Stimulated activated CD8-positive, alpha-beta memory T cell treated with anti-CD3 and anti-CD28 coated beads, Interleukin-15, amount 100 ng/mL, for 4 hours (primary cell): ENCODE measurements at regions not wholly inside any gene's neighbourhood (a gene's known extent, or its start where the extent isn't known, plus 50 kb on each side); places are given as distances from the start of the nearest gene placed in this dataset.

Experiments used
- DNase-seq, 2 donors: peaks; one replicate each; pipeline ENCODE4 v3.0.0-alpha.2; 2020; ENCODE audit warnings: low read depth in 2 of 2

DNA sequence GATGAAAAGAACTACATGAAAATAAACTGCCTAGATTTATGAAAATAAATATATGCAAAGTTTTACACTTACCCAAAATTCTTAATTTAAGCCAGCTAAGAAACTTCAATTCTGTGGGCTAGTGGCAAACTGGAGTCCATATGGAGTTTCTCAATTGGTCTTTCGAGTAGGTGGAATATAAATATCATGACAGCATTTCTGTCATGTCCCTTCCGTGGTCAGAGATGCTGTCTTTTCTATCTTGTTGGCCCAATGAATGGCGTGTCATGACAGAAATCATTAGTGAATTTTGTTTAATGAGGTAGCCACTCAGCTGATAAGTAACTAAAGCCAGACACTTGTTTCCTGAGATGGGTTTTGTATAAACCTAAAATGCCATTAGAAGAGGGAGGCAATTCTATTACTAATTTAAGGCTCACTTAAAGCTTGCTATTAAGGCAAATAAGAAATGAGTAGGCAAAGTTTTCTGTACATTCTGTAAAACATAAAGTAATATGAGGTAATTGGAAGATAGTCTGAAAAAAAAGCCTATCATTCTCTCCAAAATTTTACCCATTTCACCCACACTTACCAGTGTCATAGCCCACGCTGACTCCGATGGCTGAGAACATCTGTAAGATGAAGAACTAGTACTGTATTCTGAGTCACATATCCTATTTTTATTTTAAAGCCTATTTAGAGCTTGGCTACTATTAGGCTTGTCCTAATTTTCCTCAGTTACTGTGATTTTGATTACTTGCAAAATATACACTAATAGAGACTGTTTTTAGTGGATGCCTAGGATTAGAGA is 419.3 kb upstream of the MEF2C start:
- DNase-seq = no peak

DNA sequence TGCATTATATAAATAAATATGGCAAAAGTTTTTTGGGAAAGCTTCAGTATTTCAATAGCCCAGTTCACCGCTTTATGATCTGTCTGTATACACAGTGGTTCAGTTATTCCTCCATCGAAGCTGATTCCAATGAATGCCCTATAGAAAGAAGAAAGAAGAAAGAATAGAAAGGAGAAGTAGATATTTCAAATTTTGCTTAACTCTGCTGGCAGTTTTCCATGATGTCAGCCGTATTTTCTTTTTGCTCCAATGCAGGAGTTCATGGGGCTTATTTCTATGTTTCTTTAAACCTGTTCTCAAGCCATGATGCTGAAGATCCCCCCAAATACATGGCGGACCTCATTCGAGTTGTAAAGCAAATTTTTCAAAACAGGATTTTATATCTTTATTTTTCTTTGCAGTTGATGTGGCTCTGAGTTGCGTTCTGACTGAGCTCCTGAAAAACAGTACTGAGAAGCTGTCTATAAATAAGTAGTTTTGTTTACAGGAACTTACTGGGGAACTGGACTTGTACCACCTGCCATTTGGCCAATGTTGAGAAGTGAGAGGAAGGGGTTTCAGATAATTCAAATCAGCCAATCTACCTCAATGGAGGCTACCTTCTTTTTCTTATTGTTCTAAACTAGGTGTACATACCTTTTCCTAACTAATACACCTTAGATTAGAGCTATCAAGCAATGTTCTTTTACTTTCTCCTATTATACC is 418.5 kb upstream of the MEF2C start:
- no peak for DNase-seq

DNA sequence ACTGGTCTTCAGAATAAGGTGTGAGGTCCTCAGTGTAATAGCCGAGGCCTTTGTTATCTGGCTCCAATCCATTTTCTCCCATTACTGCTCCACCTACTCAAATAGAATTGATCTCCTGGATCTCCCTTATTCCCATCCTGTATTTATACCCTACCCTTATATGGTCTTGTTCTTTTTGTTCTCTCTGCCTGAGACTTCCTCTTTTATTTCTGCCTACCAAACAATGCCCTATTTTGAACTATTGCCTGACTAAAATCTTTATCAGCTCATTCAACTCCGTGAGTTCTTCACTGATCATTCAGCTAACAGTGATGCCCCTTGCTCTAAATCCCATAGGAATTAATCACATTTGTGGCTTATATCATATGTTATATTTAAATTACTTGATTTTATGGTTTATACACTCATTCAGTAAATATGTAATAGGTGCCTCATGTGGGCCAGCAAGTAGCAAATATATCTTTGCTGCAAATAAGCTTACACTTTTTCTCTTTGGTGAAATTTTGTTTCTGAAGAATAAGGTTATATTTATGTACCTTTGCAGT is 417.5 kb upstream of the MEF2C start:
- DNase-seq = no peak

DNA sequence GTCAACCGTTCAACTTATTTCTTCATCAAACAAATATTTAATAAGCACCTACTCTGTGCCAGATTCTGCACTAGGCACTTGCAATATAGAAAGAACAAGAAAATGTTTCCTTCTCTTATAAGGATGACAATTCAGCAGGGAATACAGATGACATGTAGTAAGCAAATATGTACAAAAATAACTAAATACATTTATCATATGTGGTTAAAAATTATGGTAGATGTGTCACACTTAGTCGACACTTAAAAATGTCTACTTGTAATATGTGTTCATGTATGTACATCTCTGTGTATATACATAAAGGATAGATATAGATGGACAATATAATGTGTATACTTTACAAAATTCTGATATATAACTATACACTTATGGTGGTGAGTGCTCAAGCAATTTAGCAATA is 417.0 kb upstream of the MEF2C start:
- no peak for DNase-seq

DNA sequence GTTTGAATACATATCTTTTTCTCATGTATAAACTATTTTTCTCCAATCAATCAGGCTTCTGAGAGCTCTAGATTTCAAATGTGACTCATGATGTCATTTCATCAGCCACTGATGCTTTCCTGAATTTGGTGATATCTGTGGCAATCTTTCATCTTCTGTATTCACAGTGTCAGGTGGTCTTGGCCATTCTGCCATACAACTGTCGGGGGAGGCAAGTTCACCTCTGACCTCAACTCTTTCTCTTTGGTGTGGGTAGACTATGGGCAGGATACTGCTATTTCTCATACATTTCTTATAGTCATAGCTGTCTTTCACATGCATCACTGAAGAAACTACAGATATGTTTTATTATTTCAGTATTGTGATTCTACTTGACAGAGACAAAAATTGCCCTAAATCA is 414.1 kb upstream of the MEF2C start:
- DNase-seq = no peak

DNA sequence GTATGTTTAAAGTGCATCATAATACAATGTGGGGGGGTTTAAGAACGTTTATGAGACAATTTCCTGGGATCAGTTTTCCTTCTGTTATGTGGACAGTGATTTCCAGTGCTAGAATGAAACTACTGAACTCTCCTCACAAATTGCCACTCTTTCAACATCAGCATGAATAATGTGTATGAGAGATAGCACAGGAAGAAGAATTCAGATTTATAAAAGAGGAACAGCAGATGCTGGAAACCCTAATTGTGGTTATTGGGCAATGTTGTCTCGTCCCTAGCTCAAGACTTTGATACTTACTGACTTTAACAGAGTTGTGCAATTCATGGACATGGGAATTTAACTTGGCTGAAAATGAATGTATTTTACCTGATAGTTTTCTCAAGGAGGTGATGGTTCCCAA is 410.8 kb upstream of the MEF2C start:
- DNase-seq = no peak

DNA sequence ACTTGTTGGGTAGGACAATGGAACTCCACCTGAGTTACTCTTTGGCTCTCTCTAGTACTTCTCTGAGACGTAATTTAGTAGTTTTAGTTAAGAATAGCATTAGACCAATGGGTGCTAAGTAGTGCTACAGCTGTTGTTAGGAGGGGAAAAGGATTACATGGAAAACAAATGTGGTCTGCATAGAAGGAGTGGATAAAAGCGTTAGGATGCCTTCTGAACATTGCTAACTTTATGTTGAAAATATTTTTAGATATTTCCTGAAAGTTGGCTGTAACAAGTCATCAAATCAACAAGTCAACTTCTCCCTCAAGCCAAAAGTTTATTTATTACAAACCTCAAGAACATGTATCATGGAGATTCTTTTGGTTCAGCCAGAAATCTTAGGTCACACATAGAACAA is 409.5 kb upstream of the MEF2C start:
- no peak for DNase-seq

DNA sequence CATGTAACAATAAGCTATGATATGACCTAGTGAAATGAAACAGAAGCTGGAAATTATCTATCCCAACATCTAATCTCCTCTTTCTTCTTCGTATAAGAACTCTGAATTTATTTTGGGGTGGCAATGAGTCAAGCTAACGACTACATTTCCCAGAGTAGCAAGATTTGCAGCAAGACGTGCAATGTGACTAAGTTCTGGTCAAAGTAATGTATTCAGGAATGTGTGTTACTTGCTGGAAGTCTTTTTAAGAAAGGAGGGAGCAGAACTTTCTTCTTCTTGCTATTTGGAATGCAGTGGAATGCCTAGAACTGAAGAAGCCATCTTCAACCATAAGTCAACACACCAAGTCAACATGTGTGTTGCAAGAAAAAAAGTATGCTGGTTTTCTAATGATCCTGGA is 406.6 kb upstream of the MEF2C start:
- DNase-seq = no peak

DNA sequence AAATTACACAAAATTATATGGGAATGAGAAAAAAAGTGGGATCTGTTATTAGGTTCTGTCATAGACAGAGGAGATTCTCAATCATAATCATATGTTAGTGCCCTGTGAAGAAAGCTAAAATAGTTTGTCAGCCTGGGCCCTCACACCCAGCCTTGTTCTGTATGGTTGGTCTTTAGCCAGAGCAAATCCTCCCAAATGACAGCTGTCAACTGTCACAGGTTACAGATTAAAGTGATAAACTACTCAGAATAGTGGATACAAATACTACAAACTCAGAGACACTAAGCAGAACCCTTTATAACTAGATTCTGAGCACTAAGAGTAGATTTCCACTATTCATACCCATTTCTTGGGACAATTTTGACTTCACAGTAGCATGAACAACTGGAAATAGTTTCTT is 405.0 kb upstream of the MEF2C start:
- no peak for DNase-seq

DNA sequence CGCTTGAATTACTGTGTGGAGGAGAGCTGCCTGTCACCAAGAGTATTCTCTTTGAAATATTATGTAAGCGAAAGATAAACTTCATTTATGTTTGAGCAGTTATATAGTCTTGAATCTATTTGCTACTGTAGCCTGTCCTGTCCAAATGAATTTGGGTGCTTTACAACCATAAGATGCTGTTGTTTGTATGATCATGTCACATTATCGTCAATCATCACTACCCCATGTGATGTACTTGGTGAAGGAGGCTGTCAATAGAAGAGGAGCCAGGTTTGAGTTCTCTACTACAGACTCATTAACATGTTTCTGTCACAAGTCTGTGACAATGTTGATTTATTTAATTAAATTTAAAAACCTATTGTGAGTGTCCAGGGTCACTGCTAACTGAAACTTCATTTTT is 403.3 kb upstream of the MEF2C start:
- no peak for DNase-seq

DNA sequence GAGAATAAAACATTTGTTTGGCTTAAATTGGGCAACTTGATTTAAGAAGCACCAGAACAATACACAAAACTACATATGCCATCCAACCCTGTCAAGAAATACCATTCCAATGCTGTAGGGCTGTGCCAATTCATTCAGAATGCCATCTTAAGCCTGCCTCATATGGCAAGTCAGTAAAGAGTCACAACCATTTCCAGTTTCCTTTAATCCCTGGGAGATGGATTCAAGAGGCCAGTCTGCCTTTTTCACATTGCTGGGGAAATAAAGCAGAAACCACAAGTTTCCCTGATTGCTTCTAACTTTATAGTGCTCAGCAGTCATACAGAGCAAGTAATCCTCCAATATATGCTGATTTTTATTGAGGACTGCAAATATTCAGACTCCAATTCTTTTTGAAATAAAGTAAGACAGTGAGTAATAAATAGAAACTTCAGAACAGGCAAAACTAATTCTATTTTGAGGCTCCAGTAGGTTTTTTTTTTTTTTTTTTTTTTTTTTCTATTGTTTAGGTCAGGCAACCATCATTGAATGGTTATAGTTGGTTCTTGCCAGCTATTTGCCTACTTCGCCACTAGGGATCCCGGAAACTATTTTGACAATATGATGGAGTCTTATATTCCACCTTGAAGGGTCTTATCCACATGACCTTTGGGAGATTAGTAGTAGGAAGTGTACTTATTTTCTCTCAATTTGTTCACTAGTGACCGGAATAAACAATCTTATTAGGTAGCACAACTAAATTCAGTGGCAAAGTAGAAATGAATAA is 400.9 kb upstream of the MEF2C start:
- DNase-seq = no peak

DNA sequence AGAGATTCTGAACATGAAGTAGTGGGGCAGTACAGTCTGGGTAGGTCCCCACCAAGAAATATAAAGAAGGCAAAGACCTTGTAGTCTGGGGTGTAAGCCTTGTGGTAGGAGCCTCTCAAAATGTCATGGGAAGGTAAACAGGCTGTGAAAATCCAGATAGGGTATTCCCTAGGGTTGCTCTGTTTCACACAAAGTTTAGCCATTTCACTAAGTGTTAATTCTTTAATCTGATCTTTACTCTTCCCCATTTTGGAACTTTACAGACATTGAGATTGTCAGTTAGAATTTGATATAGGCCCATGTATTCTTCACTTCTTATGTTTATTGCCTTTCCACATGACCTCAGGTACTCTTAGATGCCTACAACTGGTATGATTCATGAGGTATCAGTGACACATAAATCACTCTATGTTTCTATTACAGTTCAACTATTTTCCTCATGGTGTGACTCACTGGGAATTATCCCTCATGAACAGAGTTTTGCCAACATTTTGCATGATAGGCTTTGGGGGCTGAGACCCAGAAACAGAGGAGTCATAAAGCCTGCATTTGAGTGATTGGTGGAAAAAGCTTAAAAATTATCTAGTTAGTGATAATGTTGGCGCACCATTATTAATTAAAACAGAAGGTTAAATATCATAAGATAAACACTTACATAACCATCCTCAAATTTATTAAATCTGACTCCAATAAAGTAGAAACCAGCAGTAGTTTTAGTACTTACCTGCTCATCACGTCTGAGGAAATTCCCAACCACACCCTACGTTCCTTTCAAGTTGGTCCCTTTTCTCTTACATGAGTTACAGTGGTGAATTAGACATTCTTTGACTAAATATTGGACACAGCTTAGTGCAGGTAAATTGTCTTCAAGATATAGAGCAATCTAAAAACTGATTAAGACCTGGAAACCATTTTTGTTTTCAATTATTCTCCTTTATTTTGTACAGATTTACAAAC is 399.8 kb upstream of the MEF2C start:
- no peak for DNase-seq

DNA sequence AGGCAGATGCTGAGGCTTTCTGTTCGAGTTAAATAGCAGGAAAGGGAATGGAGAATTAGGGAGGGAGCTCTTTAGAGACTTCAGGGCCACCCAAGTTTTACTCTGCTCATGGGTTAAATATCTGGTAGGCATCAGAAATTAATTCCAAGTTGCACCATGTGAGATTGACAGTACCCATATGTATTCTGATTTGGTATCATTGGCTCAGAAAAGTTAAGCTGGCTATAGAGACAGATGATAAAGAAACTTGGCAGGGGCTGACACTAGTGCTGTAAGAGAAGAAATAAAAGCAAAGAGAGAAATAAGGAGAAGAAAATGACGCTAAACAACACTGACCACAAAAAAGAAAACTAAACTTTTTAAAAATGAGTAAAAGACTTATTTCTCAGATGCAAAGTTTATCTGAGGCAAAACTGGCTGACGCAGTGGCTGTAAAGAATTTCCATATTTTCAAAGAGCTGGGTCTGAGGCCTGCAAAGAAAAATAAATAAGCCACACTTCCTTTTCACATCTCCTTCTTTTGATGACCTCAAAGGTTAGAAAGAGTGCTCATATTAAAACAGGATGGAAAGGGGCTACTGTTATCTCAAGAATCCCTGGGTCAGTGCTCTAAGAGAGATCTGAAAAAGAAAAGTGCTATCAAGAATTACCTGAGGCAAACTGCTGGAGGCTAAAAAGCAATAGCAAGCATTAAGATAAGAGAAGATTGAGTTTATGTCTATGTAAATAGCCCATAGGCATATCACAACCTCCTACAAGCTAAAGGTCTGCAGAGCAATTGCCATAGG is 399.0 kb upstream of the MEF2C start:
- DNase-seq = no peak

DNA sequence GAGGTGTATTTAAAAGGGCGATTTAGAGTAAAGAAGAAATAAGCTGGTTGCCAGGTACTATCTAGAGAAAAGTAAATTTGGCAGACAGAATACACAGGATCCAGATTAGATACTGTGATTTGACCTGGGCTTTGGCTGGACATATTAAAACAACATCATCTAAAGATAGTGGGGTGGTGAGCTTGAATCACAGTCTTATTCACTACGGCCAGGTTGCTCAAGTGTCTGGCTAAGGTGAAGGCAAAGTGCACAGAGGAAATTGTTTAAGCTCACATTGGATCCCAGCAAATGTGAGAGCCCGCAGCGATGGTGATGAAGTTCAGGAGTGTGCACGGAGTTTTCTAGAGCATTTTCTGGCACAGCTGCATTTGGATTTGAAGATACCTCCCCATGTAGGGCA is 398.2 kb upstream of the MEF2C start:
- DNase-seq = no peak

DNA sequence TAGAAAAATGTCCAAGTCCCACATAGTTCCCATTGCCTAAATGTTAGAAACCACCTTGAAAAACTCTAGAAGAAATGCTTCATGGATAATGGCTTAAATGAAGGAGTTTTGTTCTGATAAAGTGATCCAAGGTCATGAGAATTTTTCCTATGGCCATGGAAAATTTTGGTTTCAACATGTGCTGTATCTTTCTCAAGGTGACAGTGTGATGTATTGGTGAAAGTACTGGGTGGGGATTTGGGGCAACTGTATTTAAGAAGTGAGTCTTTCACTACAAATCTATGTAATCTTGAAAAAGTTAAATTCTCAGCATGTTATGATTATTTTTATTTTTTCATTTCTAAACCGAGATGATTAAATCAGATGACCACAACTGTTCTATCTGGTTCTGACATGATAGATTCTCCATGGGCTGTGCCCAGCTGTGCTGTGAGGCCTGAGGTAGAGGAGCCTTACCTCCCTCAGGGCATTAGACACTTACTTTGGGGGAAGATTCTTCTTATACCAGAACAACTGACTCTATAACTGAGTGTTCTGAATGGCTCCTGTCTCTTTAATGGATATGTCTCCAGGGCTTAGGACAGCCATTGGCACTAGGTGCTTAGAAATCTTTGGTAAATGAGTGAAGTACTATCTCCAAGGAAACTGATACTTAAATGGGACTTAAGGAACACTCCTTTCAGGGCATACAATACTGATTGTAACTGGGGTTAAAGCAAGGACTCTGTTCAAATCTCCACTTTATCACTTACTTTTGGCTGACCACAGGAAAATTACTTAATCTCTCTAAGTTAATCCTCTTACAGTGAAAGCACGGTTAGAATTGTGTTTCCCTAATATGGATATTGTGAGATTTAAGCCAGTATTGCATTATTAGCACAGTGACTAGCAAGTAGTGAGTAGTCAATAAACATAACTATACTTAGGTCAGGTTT is 397.4 kb upstream of the MEF2C start:
- DNase-seq = no peak

DNA sequence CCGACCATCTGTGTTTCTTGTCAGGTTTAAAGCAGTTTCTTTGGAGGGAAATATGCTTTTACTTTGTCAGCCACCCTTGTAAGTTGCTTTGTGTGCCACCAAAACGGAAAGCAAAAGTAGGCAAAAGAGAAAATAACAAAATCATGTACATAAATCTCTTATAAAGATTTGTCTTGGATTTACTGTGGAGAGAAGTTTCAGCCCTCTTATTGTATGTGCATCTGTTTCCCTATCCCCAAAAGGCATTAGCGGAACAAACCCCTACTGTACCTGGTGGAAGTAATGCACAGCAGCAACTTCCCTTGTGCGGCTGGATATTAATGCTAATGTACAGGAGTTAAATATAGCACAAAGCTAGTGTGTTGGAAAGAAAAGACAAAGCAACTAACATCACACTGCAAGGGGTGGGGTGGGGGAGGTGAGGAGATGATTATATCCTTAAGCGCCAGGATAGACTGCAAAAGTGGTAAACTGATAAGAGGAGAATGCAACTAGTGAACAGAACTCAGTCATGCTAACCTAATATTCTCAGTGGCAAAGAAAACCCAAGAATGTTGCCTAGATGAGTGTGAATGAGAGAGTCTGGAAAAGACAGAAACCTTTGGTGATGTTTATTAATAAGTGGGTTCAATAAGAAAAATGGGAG is 396.5 kb upstream of the MEF2C start:
- DNase-seq = no peak

DNA sequence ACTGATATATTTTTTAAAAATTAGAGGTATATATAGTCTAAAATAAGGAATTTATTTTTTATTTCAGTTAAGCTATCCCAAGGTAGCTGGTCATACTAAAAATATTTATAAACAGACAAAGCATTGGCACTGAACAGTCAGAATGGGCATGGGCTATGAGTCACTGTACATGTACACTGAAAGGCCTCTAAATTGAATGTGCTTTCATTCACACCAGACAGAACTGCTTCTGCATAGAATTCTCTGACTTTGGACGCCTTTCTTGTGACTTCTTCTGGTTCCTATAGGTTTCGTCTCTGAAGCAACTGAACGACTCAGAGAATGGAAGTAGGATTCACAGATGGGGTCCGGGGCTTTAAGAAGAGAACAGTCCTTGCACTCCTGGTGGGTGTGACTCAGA is 394.8 kb upstream of the MEF2C start:
- no peak for DNase-seq

DNA sequence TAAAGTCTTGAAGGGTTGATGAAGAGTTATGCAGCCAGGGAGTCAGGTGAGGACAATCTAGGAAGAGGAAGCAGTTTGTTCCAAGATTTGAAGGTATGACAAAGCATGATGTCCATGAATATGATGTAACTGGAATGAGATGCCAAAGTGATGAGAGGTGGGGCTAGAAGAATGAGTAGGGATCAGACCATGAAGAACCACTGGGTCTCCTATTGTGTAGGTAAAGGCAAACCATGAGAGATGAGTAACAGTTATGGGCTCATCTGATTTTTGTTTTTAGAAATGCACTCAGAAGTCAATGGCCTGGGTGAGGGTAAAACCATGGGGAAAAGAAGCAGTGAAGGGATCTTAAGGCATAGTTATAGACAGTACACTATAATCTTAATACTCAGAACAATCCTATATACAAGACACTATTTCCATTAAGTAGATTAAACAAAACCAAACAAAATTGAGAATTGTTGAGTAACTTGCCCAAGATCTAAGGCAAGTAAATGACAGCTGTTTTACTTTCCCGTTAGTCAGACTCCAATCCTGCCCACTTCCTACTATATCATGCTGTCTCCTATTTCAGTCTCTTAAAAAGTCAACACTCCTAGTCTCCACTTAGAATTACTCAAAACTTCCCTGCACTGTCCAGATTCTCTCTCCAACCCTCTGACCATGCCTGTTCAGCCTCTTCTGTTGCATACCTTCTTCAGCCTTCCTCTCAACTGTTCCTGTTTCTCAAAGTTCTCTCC is 393.8 kb upstream of the MEF2C start:
- no peak for DNase-seq
